Transverse colon (tissue), 4 donors: ENCODE measurements at regions not wholly inside any gene's neighbourhood (a gene's known extent, or its start where the extent isn't known, plus 50 kb on each side); places are given as distances from the start of the nearest gene placed in this dataset.

Experiments
- DNase-seq: peaks from one replicate; pipeline ENCODE4 v3.0.0-alpha.2; 2019
- H3K27ac ChIP-seq, 4 donors: fragments of 200-600 bp; sonication (generic); 2 replicates each; pipeline ENCODE4 v1.5.1; 2016 to 2018; ENCODE audit warnings: inconsistent platforms in 4 of 4
- H3K27me3 ChIP-seq: fragments of 200-600 bp; sonication (generic); 2 replicates; pipeline ENCODE4 v1.5.1; 2017; ENCODE audit warnings: inconsistent platforms
- H3K36me3 ChIP-seq, 4 donors: fragments of 200-600 bp; sonication (generic); 2 replicates each; pipeline ENCODE4 v1.5.1; 2017 to 2019; ENCODE audit warnings: inconsistent platforms in 4 of 4
- H3K4me1 ChIP-seq, 4 donors: fragments of 200-600 bp; sonication (generic); 2 replicates each; pipeline ENCODE4 v1.5.1; 2017 to 2020; ENCODE audit warnings: inconsistent platforms in 4 of 4
- H3K4me3 ChIP-seq, 4 donors: fragments of 200-600 bp; sonication (generic); 1 replicate in 1 of 4; 2 replicates in 3 of 4; pipeline versions ENCODE4 v1.5.1 to v1.6.1; 2017 to 2019; ENCODE audit warnings: inconsistent platforms in 4 of 4
- H3K9me3 ChIP-seq, 2 donors: fragments of 200-600 bp; sonication (generic); 2 replicates each; pipeline ENCODE4 v1.5.1; 2017 to 2019; ENCODE audit warnings: inconsistent platforms in 2 of 2
- CTCF ChIP-seq, 5 experiments: fragments of 200-600 bp in 3 of 5; fragments of 450-650 bp in 2 of 5; sonication (generic) in 3 of 5; IDR thresholded peaks; 1 replicate in 2 of 5; 2 replicates in 3 of 5; pipeline ENCODE4 v1.5.1; 2016 to 2017; ENCODE audit warnings: antibody characterized with exemption in 5 of 5, inconsistent platforms in 3 of 5, mild to moderate bottlenecking in 2 of 5, moderate library complexity in 1 of 5
- EP300 ChIP-seq: sonication (generic); formaldehyde crosslinking; IDR thresholded peaks from one replicate; pipeline ENCODE4 v1.6.1; 2017; ENCODE audit warnings: antibody characterized with exemption, low read depth
- POLR2A ChIP-seq: fragments of 450-650 bp; IDR thresholded peaks from one replicate; pipeline ENCODE4 v1.6.1; 2016; ENCODE audit warnings: antibody characterized with exemption, mild to moderate bottlenecking, moderate library complexity
- POLR2AphosphoS5 ChIP-seq, 3 donors: sonication (generic); formaldehyde crosslinking; IDR thresholded peaks; one replicate each; pipeline ENCODE4 v1.6.1; 2016; ENCODE audit warnings: antibody characterized with exemption in 3 of 3
- WGBS, 2 donors: methylation state at CpG; one replicate each; pipeline ENCODE4 v1.1.5; 2018; ENCODE audit warnings: low coverage in 1 of 2; 5-methylcytosine and 5-hydroxymethylcytosine counted together
- in situ Hi-C, 4 donors: fragments of 200-750 bp; cut with MboI; loops; one replicate each; pipeline versions ENCODE4 v1.15.0 to v1.15.1; 2017; ENCODE audit warnings: low sequenced_read_pairs in 3 of 4, low pct_ligation_motif_present in 1 of 4, low pct_unique_long_range_greater_than_20kb in 1 of 4
- intact Hi-C: fragments of 100-400 bp; cut with DNase I; formaldehyde crosslinking; loops from one replicate; pipeline ENCODE4 v1.15.1; 2023; ENCODE audit warnings: low total_unique reads

GRCh38 chr3:21169948-21170347 lies 581.1 kb downstream of the ZNF385D start:
- in situ Hi-C loops = no loop called here
- no peak for DNase-seq
- no peaks in the 10 kb centered on the region for H3K9me3 ChIP-seq

GRCh38 chr3:21168471-21168870 lies 582.5 kb downstream of the ZNF385D start:
- H3K36me3 ChIP-seq = no peaks in the 10 kb centered on the region
- no peak for TF ChIP-seq CTCF (IDR thresholded peaks at IDR 0.05)
- intact Hi-C loops = no loop called here
- H3K4me1 ChIP-seq = no peaks in the 10 kb centered on the region
- 72 to 73% methylated on average over 2 of the region's 2 CpGs for WGBS, 2 donors
- H3K27me3 ChIP-seq = no peaks in the 10 kb centered on the region
- DNase-seq = no peak
- H3K9me3 ChIP-seq = no peaks in the 10 kb centered on the region
- no peak overlapping the region for H3K27ac ChIP-seq
- no peak overlapping the region for H3K4me3 ChIP-seq
- in situ Hi-C loops = no loop called here

More at GRCh38 chr3:21169948-21170347, 581.1 kb downstream of the ZNF385D start:
- H3K27me3 ChIP-seq = no peaks in the 10 kb centered on the region
- no peak overlapping the region for H3K4me3 ChIP-seq
- H3K36me3 ChIP-seq = no peaks in the 10 kb centered on the region
- no peaks in the 10 kb centered on the region for H3K4me1 ChIP-seq
- WGBS, 2 donors = 63 to 70% methylated on average over 3 of the region's 3 CpGs
- no peak overlapping the region for H3K27ac ChIP-seq
- intact Hi-C loops = no loop called here
- TF ChIP-seq CTCF (IDR thresholded peaks at IDR 0.05) = no peak
- TF ChIP-seq POLR2AphosphoS5 (IDR thresholded peaks at IDR 0.05) = no peak
- no peak for TF ChIP-seq POLR2A
- TF ChIP-seq EP300 = no peak

- no peaks in the 10 kb centered on the region for H3K9me3 ChIP-seq
- WGBS, 2 donors = 59 to 88% methylated on average over 3 of the region's 3 CpGs
- H3K27me3 ChIP-seq = no peaks in the 10 kb centered on the region
- in situ Hi-C loops (no loop called here), intact Hi-C loops (no loop called here)
- no peaks in the 10 kb centered on the region for H3K36me3 ChIP-seq
- H3K27ac ChIP-seq = no peak overlapping the region
- no peak for DNase-seq
- H3K4me3 ChIP-seq = no peak overlapping the region
- TF ChIP-seq EP300 (no peak), POLR2AphosphoS5 (IDR thresholded peaks at IDR 0.05) (no peak), POLR2A (no peak), CTCF (IDR thresholded peaks at IDR 0.05) (no peak)
- no peaks in the 10 kb centered on the region for H3K4me1 ChIP-seq
Measured at GRCh38 chr3:21163956-21164355, 587.1 kb downstream of the ZNF385D start.

GRCh38 chr3:21159543-21159906 lies 591.5 kb downstream of the ZNF385D start:
- no peak for TF ChIP-seq POLR2A
- no peak for TF ChIP-seq CTCF (IDR thresholded peaks at IDR 0.05)
- TF ChIP-seq POLR2AphosphoS5 (IDR thresholded peaks at IDR 0.05) = no peak
- no peak for TF ChIP-seq EP300
- H3K27ac ChIP-seq = no peak overlapping the region
- no peaks in the 10 kb centered on the region for H3K36me3 ChIP-seq
- H3K9me3 ChIP-seq = no peaks in the 10 kb centered on the region
- in situ Hi-C loops (no loop called here), intact Hi-C loops (no loop called here)
- H3K4me1 ChIP-seq = no peaks in the 10 kb centered on the region
- H3K27me3 ChIP-seq = no peaks in the 10 kb centered on the region
- WGBS, 2 donors = 54% methylated on average over 2 of the region's 2 CpGs; no CpG with 5 or more reads in 1 of the 2 donors
- H3K4me3 ChIP-seq = no peak overlapping the region
- no peak for DNase-seq
